Astrocyte (in vitro differentiated cells and primary cell): ENCODE measurements at regions not wholly inside any gene's neighbourhood (a gene's known extent, or its start where the extent isn't known, plus 50 kb on each side); places are given as distances from the start of the nearest gene placed in this dataset.

Experiments
- CTCF ChIP-seq: IDR thresholded peaks from 2 replicates; pipeline ENCODE4 v1.5.1; 2011; ENCODE audit warnings: low read depth, mild to moderate bottlenecking, inconsistent platforms, low read length, moderate library complexity; ENCODE audit not compliant: insufficient read depth
- EZH2 ChIP-seq: IDR thresholded peaks from 2 replicates; pipeline ENCODE4 v1.6.1; 2012; ENCODE audit warnings: mild to moderate bottlenecking, low read length, inconsistent platforms; ENCODE audit not compliant: insufficient read depth

- no peak for TF ChIP-seq CTCF
- TF ChIP-seq EZH2 = no peak
Measured at GRCh38 chr17:77425791-77426641, 285.2 kb downstream of the SEC14L1 start.
